ENCODE measurements at regions not wholly inside any gene's neighbourhood (a gene's known extent, or its start where the extent isn't known, plus 50 kb on each side); places are given as distances from the start of the nearest gene placed in this dataset.

DNA sequence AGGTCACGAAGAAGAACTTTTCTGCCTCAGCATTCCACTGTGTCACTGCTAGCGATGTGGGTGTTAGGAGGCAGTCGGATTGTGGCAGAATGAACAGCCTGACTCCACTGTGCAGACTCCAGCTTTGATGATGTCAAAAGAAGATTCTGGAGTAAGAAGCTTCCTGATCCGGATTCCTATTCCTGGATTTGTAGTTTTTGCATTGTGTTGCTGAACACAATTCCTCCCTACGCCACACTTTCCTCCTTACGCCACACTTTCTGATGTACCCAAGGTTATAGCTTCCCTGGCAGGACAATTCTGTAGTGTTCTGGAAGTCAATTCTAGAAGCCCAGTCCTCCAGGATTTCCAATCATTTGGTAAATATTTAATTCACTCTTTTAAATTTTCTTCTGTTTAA lies 665.2 kb upstream of the ADGRL2 start:
- no peak for FAIRE-seq

DNA sequence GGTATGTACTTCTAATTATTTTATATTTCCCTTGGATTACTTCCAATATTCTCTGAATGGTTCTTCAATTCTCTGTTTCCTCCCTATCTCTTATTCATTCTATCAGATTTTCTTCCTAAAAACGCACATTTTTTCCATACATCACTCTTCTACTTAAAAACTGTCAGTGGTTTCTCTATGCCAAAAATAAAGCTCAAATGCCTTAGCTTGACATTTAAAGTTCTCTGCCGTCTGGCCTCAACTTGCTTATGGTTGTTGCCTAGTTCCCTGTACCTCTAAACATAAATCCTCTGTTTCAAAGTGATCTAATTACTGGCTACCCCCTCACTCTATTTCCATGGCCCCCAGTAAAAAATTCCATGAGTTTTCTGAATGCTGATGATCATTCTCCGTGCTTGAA lies 671.0 kb upstream of the ADGRL2 start:
- FAIRE-seq = no peak

DNA sequence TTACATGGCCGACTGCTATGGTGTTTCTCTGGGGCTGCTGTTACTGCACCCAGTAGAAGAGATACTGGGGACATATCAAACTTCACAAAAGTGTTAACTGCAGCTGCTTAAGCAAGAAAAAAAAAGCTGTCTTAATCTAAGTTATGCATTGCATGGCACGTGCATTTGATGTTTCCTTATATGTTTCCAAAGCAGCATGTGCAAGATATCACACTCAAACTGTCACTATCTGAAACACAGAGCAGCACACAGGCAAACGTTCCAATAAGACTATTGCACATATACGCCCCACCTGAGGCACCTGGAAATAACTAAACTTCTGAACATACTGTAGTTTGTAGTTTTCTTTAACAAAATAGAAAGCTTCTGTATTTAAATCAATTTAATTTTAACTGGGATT lies 671.4 kb upstream of the ADGRL2 start:
- FAIRE-seq = no peak

DNA sequence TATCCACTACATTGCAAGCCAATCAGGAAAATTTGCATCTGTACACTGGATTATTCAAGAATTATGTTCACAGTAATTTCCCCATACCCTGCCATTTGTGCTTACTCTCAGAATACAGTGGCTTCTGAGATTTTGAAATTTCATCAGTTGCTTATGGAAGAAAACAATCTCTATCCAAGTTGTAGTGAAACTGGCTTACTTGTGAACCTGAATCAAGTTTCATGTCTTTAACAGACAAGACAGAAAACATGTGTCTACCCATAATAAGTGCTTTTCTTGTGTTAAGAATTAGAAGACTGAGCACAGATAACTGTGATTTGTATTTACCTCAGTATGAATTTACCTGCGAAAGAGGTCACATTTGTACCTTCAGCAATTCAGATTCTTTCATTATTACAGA lies 672.7 kb upstream of the ADGRL2 start:
- FAIRE-seq = no peak

DNA sequence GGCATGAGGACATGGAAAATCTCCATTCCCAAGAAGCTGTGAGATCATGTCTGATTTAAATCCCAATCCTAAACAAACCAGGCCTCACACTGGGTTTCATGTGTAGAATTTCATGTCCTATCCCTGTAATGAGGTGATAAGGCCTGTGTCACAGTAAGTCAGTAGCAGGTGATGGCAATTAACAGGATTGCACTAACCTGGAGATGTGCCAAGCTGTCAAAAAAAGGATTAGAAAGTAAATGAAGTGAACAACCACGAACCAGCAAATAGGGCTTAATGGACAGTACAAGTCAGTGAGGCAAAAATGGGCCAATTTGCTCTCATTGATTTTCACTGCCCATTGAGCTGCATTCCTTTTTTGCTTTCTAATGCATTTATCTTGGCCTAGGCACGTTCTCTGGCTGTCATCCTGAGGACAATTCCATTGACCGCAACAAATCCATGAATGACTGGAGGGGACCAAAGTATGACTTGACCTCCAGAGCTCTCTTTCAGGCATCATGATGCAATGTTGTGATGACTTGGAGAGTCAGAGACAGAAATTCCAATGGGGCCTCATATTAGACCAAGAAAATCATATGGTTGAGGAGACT lies 673.6 kb upstream of the ADGRL2 start:
- no peak for FAIRE-seq

DNA sequence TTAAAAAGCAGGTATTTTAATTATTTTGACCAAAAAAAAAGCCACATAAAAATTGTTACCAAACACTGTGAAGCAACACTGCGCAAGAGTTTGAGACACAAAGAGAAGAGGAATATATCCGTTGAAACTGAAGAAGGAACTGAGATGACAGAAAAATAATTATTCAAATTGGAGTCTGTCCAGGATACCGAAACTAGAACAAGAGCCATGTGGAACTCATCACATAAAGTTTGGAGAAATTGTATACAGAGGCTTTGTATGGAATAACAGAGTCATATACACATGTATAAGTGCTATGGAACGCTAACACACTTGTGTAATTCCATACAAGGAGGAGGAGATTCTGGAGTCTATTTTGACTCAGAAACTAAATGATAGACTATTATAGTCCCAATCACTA lies 675.1 kb upstream of the ADGRL2 start:
- no peak for FAIRE-seq

DNA sequence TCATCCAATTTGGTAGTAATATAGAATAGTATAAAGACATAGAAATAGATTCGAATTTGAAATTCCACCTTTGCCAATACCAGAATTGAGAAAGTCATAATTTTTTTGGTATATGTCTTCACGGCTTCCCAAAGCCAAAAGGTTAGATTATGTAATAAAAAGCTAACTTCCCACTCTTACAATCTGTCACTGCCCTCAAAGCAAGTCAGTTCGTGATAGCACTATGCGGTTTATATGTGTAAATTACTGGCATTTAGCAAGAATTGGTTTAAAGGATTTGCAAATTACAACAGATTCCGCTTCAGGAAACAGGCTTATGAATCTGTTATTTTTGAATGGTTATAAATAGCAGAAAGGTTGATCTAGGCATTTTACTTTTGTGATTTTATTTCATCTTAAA lies 679.4 kb upstream of the ADGRL2 start:
- no peak for FAIRE-seq

DNA sequence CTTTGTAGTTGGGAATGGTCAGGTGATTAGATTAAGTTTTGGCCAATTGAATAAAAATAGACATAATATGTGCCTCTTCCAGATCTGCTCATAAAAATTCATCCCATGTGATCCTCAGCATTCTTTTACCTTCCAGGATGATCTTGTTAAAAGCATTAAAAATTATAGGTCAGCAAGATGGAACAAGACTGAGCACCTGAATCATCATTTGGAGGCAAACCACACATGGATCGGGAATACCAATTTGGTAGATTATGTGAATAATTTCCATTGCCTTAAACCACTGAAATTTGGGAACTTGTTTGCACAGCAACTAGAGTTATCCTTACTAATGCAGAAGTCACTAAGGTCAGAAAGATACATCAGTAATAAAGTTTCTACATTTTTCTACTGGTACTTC lies 681.4 kb upstream of the ADGRL2 start:
- FAIRE-seq = no peak

DNA sequence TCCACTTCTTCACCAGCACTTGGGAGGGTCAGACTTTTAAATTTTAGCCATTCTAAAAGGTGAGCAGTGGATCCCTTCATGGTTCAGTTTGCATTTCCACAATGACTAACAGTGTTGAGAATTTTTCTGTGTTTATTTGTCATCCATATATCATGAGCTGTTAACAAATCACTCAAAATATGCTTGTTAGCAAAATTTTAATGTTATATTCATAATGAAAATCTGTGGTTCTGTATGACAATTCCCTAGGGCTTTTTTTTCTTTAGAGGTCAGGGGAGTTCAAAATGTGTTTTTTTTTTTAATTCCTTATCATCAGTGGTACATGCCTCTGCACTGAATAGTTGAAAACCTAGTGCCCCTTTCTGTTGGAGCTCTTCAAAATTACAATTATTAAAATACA lies 682.2 kb upstream of the ADGRL2 start:
- no peak for FAIRE-seq

DNA sequence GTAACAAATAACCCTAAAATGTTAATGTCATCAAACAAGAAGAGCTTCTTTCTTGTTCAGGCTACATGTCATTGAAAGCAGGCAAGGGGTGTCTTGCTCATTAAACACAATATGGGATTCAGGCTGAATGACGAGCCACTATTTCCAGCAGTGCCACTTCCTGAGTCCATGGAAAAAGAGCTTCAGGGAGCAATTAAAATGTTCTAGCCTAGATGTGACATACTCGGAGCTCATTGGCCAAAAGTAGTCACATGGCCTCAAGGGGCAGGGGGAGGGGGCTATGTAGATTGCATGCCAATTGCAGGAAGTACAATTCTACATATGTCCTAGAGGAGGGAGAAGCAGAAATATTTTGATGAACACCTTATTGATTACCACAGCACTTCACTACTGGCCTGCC lies 685.3 kb upstream of the ADGRL2 start:
- no peak for FAIRE-seq

DNA sequence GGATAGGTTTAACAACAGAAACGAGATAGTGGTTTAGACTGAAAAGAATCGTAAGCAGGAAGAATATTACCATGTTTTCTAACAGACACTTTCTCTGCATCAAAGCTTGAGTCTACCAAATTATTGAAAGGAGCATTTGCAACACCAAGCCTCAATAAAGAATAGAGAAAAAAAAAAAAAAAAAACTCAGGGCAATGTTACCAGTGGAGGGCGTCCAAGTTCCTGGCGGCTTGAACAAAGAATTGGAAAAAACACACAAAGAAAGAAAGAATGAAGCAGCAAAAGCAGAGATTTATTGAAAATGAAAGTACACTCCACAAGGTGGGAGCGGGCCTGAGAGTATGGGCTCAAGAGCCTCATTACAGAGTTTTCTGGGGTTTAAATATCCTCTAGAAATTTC lies 686.5 kb upstream of the ADGRL2 start:
- FAIRE-seq = no peak

DNA sequence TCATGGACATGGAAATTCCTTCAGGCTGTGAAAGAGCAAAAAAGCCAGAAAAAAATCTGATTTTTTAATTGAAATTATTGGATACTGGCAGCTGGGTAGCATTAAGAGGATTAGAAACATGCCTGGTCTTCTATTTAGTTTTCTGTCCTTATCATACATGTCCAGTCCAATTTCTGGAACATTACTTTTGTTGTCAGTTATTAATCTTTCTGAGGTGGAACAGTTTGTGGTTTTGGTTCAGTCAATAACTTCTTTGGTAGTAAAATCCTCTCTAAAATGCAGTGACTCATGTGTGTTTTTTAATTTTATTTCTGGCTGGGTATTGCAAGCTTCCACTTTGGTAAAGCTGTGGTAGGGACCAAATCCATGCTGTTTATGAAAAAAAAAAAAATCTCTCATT lies 687.0 kb upstream of the ADGRL2 start:
- no peak for FAIRE-seq

DNA sequence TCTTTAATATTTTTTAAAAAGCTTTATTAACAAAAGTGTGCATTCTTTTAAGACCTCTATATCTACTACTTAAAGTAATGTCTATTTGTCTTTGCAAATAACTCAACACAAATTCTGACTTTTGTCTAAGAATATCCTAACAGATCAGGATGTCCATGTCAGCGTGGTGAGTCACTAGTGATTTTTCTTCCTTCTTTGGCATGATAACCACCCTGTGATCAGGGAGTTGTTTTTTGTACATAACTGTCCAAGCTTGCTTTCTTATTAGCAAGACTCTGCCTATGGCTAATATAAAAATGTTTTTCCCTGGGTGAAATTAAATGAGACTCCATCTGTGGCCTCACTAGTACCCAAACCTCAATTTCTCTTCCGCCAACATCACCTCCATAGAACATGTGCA lies 688.9 kb upstream of the ADGRL2 start:
- no peak for FAIRE-seq

DNA sequence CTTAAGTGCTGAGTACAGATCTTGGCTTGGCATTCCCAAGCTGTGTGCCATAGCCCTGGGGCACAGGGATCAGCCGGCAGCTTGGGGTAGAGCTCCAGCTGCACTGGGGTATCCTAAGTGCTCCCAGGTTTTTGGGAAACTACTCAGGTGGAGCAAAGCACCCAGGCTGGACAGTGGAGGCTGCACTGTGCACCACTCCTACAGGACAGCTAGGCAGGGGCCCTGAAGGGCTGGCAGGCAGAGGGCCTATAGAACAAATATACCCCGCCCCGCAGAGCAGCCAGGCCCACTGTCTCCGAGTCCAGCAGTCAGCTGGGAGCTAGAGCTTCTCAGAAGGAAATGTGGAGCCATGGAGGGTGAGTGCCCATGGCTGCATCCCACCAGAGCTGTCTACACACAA lies 691.7 kb upstream of the ADGRL2 start:
- FAIRE-seq = no peak

DNA sequence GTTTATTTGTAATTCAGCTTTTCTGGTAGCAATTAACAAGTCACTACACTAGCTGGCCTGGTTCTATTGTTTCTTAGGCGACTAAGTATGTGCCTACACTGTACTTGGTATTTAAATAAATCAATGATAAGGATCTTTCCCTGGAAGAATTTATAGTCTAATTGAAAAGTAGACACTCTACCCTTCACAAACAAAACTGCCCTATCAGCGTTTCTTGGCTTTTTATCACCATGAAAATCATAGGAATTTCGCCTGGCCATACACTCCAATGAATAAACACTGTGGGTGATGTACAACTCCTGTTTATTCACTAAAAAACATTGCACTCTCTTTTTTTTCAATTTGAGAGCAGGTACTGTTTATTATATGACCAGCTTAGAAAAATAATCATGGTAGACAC lies 702.9 kb upstream of the ADGRL2 start:
- no peak for FAIRE-seq

DNA sequence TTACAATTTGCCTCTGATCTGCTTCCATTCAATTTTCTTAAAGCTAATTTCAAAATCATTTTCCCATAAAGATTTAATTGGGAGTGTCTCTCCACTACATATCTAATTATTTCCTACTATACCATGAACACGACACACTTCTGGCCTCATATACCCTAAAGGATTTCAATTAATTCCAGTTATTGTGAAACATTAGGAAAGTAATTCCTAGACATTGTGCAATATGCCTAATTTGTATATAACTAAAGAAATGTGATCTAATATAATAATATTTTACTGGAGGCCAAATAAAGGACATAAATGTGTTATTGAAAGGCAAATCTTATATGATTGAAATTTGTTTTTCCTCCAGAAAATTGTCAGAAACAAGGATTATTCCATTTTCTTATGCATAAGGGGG lies 727.2 kb upstream of the ADGRL2 start:
- FAIRE-seq = no peak

DNA sequence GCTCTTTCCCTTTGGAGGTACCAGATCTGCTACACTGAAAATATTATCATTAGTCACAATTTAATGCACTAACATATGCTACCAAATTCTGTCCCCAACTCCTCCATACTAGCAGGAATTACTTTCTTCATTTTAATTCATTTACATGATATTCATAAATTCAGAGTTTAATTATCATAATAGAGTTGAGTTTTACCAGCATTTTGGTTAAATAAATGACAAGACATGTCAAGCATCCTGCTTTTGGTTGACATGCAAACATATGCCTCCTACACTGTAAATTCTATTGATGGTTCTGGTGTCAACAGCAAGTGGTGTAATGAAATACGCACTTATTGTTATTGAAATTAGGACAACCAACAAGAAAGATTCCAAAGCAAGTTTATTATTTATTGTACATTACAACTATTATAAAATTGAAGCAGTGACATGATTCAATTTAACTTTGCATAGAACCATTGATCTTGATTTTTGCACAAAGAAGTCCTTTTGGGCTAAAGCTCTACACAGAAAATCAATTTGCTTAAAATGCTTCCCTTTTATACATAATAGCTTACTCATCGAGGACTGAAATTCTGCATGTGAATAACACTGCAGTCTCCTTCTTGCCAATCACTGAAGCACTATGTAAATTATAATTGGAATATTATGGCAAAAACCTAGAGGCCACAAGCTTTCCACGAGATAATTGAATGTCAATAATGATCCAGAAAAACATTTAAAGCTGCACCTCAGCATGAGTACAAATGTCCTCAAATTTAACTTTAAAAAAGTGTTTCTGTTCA lies 728.6 kb upstream of the ADGRL2 start:
- no peak for FAIRE-seq

DNA sequence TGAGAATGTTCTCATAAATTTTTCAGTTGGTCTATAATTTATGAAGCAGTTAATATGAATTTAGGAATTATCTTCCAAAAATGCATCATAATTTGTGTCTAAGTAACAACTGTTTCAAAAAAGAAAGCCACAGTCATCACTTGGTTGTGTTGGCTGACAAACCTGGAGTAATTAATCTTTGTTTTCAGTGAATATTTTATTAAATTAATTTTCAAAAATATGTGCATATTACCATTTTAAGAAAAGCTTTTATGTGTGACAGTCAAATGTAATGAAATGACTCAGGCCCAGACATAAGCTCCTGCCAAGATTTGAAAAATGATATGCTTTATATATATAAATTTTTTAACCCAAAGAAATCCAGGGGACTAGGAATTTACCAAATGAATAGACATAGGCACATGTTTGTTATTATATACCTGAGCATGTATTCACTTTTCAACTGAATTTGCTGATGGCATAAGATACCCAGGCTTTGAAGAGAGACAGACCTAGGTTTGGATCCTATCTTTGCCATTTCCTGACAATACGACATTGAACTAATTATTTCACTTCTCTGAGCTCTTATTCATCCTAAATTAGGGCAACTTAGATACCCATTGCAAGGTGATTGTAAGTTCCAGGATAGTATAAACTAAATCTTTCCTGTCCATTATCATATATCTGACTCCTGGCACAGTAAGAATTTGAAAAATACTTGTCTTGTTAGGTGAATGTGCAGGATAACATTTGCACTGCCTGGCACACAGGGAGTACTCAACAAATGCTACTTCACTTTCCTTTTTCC lies 729.5 kb upstream of the ADGRL2 start:
- no peak for FAIRE-seq

DNA sequence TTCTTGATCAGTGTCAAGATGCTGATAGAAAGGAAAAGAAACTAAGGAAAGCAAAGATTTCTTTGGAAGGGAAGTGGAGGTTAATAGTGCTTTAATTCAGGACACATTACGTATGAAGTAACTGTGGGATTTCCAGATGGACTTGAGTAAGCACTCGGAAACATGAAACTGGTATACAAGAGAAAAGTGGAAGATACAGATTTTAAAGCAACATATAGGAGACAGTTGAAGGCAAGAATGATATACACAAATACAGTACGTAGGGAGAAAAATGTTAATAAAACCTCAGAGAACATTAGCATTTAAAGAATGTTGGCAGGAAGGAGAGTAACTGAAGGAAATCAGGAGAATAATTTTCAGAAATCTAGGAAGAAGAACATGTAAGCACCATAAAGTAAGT lies 730.9 kb upstream of the ADGRL2 start:
- FAIRE-seq = no peak

DNA sequence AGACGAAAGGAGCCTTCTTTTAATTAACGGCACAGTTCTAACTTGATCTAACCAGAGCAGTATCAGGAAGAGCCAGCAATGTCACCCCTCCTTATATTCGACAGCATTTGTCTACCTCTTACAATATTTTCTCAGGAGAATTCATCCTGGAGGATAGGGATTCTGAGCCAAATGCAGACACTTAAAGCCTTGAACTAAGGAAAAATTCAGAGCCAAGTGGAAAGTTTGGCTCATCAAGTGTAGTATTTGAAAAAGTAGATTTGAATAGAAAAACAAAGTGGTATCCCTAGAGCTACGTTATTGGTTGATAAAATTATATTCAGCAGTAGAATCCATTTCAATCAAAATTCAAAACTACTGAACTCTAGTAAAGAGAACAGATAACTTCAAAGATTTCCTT lies 732.0 kb upstream of the ADGRL2 start:
- no peak for FAIRE-seq

DNA sequence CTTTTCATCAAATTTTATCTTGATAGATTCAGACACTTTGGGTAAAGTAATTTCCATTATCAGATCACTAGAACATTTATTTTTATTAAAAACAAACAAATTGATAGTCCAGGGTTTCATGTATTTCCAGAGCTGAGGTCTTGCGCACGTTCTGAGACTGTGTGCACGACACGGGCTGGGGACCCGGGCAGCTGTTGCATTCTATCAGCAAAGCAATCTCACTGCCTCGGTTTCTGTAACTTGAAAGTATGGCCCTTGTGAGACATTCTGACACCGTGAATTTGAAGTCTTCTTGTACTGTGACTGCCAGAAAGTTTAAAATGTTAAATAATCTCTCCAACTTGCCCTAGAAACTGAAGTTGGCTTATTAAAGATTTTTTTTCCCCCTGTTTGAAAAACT lies 746.9 kb upstream of the ADGRL2 start:
- no peak for FAIRE-seq

DNA sequence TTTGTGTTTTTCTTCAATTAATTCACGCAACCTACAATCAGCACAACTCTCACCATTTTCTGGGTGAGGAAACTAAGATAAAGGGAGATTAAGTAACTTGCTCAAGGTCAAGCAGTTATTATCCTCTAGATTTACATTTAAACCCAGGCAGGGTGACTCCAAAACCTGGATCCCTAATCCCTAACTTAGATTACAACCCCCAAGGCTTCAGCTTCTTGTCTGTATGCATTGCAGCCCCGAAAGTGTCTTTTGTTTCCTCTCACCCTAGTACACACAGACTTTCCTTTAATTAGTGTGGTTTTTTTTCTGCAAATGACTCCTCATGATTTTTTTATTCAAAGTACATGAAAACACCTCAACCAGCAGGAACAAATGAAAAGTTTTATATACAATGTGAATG lies 748.6 kb upstream of the ADGRL2 start:
- no peak for FAIRE-seq

DNA sequence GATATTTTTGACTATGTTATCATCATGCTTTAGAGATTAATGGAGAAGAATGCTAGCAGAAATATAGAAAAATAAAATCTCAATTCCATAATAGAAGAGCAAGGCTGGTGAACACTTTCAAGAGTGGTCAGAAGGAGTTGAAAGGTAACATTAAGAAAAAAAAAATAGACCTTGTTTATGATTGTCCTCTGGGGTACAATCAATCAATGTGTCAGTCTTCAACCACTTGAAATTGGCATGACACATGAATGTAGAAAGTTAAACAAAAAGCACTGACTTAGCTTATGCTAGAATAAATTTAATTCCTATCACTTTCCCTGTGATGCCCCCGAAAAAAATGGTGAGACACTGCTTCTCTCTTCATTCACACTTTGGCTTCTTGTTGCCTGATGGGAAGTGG lies 750.3 kb upstream of the ADGRL2 start:
- FAIRE-seq = no peak

DNA sequence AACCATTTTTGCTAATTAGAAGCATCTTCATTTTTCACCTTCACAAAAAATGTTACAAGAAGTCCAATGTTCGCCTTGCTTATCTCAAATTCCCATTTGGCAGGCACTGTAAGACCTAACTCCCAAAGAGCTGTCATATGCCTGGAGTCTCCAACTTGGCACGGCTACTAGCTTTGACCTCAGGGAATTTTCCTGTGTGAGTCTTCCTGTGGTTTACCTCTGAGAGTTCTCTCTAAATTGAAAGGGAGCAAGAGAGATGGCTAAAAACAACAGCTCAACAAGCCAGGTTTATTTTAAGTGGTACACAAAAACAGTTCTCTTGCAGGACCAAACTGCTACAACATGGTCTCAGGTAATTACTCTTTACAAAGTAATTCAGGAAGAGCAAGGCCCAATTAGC lies 756.0 kb upstream of the ADGRL2 start:
- no peak for FAIRE-seq

Measured in endometrium (tissue), 2 donors.